ENCODE measurements at regions not wholly inside any gene's neighbourhood (a gene's known extent, or its start where the extent isn't known, plus 50 kb on each side); places are given as distances from the start of the nearest gene placed in this dataset.
"Not testable (repeated sequence)": the region's sequence is repeated elsewhere in the genome, so short reads cannot be mapped to it uniquely, and the experiment has no call there.

GRCh38 chr6:80641591-80641990 is 535.1 kb downstream of the BCKDHB start:
- DNase-seq: no peak

- DNase-seq: no peak
These were observed 533.7 kb downstream of the BCKDHB start for GRCh38 chr6:80640176-80640575.

GRCh38 chr6:80639181-80639629 is 532.7 kb downstream of the BCKDHB start:
- no peak for DNase-seq

- peak in 1 of 58 donors; percentile 3 for DNase-seq
These were observed 532.0 kb downstream of the BCKDHB start for GRCh38 chr6:80638213-80639055.

DNA sequence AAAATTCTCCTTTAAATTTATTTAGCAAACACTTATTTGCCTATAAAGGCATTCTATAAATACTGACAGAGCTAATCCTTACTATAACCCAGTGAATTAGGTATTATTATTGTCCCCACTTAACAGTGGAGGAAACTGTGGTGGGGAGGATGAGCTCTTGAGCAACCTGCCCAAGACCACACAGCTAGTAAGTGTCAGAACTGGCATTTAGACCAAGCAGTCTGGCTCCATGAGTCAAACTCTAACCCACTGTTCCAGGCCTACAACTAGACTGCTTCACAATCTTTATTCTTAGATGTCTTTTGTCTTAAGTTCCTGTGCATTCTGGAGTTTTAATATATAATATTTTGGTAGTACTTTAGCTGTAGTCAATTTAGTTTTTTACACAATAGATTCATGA is 530.8 kb downstream of the BCKDHB start:
- no peak for DNase-seq

- DNase-seq: no peak
These were observed 530.2 kb downstream of the BCKDHB start for GRCh38 chr6:80636689-80637088.

DNA sequence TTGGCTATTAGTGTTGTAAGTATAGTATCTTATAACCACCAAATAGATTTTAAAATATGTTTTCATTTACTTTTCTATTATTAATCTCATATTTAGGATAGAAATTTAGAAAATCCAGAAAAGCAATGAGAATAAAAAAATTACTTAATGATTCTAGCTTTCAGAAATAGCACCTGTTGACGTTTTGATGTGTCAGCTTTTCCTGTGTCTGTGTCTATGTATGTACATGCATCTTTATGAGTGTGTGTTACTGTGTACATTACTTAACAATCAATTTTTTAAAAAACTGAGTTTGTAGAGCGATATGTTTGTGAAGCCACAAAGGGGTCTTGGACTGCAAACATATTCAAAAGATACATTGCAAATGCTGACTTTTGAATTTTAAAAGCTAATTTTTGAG is 526.9 kb downstream of the BCKDHB start:
- no peak for DNase-seq

- no peak for DNase-seq
These were observed 518.9 kb downstream of the BCKDHB start for GRCh38 chr6:80625405-80625804.

DNA sequence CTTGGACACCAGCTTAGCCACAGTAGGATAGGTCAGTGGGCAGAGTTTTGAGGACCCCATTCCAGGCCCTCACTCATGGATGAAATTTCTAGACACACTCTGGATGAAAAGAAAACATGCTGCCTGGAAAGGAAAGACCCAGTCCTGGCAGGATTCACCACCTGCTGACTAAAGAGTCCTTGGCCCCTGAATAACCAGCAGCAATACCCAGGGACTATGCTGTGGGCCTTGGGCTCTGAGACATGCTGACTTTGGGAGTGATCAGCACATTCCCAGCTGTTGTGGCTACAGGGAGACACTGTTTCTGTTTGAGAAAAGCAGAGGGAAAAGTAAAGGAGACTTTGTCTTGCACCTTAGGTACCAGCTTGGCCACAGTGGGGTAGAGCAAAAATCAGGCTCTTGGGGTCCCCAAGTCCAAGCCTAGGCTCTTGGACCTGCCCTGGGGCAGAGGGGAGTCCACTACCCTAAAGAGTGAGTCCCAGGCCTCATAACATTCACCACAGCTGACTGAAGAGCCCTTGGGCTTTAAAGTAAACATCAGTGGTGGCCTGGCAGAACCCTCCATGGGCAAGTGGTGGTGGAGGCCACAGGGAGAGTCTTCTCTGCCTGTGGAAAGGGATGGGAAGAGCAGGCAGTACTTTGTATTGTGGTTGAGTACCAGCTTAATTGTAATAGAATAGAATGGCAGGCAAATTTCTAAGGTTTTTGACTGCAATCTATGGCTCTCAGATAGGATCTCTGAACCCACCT is 516.8 kb downstream of the BCKDHB start:
- DNase-seq: no peak

GRCh38 chr6:80622641-80623040 is 516.2 kb downstream of the BCKDHB start:
- peak in 2 of 58 donors; percentile 1 to 35 for DNase-seq

DNA sequence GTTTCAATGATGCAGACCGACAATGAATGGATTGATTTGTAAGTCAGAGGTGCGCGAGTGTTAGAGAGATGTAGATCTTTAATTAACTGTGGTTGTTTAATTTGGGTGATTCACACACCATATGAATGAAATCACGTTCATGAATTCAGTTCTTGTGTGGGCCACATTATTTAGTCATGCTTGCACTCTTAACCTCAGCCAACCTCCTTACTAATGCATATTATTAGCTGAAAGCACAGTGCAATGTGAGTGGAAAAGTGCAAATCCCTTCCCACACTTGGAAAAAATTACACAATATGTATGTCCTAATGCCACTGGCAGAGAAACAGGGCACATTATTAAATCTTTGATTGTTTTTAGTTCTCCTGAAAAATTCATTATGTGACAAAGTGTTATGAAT is 512.5 kb downstream of the BCKDHB start:
- no peak for DNase-seq

- DNase-seq: no peak
These were observed 504.4 kb downstream of the BCKDHB start for GRCh38 chr6:80610846-80611245.

DNA sequence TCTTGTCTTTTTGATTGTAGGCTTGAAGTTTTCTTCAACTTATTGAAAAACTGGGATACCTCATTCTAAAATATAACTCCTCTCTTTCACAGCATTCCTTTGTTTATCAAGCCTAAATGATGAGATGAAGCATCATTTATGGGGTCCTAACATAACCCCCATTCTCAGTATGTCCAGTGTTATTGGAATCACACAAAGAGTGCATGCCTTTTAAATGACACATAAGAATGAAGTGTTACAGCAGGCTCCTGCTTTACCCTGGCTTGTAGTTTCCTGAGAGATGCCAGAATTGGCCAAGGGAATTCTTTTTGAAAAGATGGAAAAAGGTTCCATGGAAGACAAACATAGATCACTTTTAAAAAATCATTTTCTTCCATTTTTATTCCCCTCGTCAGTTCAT is 502.4 kb downstream of the BCKDHB start:
- no peak for DNase-seq

- no peak for DNase-seq
These were observed 501.4 kb downstream of the BCKDHB start for GRCh38 chr6:80607811-80608391.

- peak in 2 of 58 donors; percentile 0 to 10 for DNase-seq
These were observed 498.9 kb downstream of the BCKDHB start for GRCh38 chr6:80605165-80605989.

DNA sequence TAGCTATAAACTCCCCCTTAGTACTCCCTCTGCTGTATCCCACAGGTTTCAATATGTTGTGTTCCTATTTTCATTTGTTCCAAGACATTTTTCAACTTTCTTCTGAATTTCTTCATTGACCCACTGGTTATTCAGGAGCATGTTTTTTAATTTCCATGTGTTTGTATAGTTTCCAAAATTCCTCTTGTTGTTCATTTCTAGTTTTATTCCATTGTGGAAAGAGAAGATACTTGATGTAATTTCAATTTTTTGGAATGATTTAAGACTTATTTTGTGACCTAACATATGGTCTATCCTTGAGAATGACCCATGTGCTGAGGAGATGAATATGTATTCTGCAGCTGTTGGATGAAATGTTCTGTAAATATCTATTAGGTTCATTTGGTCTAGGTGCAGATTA is 497.2 kb downstream of the BCKDHB start:
- DNase-seq: no peak

DNA sequence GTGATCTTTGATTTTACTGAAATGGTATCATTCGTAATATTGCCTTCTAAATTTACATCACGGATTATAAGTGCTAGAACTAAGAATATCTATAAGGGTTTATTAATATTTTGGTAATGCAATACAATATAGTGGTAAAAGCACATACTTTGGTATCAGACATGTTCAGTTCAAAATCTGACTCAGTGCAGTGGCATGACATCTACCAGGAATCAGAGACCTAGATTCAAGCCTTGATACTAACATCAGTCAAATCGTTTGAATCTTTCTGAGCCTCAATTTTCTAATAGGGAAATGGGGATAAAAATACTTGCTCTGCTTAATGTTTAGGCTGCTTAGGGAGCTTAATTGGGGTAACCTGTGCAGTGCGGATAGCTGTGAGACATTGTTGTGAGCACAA is 488.0 kb downstream of the BCKDHB start:
- no peak for DNase-seq

DNA sequence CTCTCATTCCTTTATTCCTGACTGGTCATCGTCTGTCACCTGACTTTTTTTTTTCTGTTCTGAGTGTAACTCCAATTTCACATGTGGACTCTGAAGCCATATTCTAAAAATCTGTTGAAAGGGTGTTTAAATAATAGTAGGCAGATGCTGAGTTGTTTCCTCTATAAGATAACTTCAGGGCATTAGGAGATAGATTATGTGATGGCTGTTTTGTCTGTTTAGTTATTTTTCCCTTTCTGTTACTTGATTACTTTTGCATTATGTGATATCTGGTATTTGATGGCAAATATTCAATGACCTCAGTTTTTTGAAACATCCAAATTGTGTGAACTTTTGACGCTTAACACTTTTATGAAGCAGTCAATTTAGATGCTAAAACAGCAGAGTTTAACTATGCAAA is 486.0 kb downstream of the BCKDHB start:
- no peak for DNase-seq

DNA sequence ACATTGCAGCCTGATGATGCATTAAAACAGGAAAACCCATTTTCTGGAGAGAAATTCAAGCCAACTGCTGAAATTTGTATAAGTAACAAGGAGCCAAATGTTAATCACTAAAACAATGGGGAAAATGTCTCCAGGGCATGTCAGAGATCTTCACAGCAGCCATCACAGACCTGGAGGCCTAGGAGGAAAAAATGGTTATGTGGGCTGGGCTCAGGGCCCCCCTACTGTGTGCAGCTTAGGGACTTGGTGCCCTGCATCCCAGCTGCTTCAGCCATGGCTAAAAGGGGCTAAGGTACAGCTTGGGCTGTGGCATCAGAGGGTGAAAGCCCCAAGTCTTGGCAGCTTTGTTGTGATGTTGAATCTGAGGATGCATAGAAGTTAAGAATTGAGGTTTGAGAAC is 479.8 kb downstream of the BCKDHB start:
- DNase-seq: no peak

DNA sequence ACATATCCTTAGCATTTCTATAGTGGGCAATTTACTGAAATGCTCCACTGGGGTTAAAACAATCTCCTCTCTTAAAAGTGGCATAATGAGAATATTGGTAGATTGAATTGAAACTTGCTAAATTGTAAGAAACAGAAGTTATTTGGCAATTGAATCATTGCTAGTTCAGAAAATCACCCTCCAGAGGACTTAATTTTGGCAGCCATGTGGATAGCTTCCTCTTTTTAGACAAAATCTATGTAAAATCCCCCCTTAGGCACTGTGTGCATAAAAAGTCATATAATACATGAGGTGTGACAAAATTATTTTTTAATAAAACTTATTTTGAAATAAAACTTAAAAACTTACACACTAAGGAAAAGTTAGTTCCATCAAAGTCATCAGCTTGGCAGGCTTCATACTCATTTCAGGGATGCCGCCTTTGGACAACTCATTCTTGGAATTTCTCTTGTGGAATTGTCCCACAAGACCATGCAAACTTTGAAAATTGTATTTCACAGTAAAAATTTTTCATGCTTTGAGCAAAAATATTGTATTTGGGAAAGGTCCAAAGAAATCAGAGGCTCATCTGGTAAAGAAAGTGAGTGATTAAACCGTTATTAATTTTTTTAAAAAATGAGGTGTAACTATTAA is 473.0 kb downstream of the BCKDHB start:
- DNase-seq: no peak

DNA sequence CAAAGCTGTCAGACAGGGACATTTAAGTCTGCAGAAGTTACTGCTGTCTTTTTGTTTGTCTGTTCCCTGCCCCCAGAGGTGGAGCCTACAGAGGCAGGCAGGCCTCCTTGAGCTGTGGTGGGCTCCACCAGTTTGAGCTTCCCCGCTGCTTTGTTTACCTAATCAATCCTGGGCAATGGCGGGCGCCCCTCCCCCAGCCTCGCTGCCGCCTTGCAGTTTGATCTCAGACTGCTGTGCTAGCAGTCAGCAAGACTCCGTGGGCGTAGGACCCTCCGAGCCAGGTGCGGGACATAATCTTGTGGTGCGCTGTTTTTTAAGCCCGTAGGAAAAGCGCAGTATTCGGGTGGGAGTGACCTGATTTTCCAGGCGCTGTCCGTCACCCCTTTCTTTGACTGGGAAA is 466.8 kb downstream of the BCKDHB start:
- DNase-seq: not testable (repeated sequence)

Data from anterior cingulate cortex (tissue), 58 donors.